NT2/D1 (cell line): ENCODE measurements at regions not wholly inside any gene's neighbourhood (a gene's known extent, or its start where the extent isn't known, plus 50 kb on each side); places are given as distances from the start of the nearest gene placed in this dataset.

Experiments used
- YY1 ChIP-seq: IDR thresholded peaks from 2 replicates; pipeline ENCODE4 v1.6.1; 2011; ENCODE audit not compliant: insufficient read length, insufficient read depth
- ZNF274 ChIP-seq: IDR thresholded peaks from 2 replicates; pipeline ENCODE4 v1.6.1; 2011; ENCODE audit warnings: mild to moderate bottlenecking, low read depth, low read length

DNA sequence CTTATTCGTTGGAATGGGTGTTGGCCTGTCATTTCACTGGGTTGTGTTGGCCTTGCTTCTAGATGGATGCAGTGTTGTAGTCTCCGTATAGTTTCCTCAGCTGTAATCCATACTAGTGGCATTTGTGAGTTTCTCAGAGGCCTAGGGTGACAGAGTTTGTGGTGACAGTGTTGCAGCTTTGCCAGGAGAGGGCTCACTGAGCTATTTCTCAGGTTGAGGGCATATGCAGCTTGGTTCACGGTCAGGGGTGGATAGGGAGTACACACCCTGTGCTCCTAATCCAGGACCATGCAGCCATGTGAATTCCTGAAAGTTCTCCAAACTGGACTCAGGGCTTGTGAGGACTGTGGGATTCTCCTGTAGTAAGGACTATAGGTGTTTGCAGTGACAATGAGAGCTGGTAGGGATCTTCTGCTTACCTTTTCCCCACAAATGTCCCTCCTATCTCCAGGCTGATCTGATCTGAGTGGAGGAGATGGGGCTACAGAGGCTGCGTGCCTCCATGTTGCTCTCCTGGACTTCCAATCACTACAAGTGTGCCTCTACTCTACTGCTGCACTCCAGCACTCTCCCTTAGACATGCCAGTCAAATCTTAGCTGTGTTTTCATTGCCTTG, 229.0 kb downstream of the STK31 start:
- TF ChIP-seq ZNF274 (no peak), YY1 (no peak)
